RWPE1 (cell line): ENCODE measurements at regions not wholly inside any gene's neighbourhood (a gene's known extent, or its start where the extent isn't known, plus 50 kb on each side); places are given as distances from the start of the nearest gene placed in this dataset.

ENCODE experiments used
- CTCF ChIA-PET: fragments of 350-600 bp; sonication (Branson Sonifier 250); formaldehyde crosslinking; extraction: SDS; loops from one replicate; lab custom pipeline; 2021; lab: Yijun Ruan, JAX
- POLR2A ChIA-PET: fragments of 400-600 bp; formaldehyde crosslinking; extraction: SDS; loops from one replicate; lab custom pipeline; 2020; ENCODE audit warnings: antibody characterized with exemption; ENCODE audit not compliant: low non-redundant PET; lab: Yijun Ruan, JAX
- DNase-seq: peaks from one replicate; pipeline ENCODE4 v3.0.0; 2012; ENCODE audit warnings: low spot score
- H3K27ac ChIP-seq: fragments of 450-650 bp; 2 replicates; pipeline ENCODE4 v1.5.1; 2017
- TF ChIP-seq, protein P1 (sequence below): fragments of 450-650 bp; conservative IDR thresholded peaks from 2 replicates; pipeline ENCODE4 v1.5.1; 2017; ENCODE audit warnings: low read depth, mild to moderate bottlenecking

DNA sequence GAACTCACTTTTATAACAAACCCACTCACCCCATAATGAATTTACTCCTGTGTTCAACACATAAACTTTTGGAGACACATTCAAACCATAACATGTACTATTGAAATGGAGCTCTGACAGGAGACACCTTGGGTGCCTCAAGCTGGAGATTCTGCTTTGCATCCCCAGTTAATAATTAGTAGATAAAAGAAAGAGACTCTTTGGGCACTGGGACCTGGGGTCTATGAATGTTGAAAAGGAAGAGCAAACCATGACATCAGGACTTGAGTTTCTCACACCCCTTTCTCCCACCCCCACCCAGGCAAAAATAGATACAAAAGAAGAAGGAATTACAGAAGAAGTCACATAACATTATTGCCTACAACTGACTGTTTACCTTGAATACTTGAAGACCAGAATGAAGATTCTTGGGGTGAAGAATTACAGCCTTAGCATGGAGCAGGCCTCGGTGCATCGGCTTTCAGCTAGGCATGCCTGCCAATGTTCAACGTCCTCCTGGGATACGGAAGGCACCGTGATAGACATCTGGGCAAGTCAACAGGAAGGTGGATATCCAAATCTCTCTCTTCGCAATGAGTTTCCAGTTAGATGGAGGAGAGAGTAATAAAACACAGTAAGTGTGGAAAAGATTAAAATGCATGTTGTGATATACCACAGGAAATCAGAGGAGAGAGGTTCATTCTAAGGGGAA is 316.0 kb downstream of the TRIML1 start:
- DNase-seq: no peak
- TF ChIP-seq, protein P1, sequence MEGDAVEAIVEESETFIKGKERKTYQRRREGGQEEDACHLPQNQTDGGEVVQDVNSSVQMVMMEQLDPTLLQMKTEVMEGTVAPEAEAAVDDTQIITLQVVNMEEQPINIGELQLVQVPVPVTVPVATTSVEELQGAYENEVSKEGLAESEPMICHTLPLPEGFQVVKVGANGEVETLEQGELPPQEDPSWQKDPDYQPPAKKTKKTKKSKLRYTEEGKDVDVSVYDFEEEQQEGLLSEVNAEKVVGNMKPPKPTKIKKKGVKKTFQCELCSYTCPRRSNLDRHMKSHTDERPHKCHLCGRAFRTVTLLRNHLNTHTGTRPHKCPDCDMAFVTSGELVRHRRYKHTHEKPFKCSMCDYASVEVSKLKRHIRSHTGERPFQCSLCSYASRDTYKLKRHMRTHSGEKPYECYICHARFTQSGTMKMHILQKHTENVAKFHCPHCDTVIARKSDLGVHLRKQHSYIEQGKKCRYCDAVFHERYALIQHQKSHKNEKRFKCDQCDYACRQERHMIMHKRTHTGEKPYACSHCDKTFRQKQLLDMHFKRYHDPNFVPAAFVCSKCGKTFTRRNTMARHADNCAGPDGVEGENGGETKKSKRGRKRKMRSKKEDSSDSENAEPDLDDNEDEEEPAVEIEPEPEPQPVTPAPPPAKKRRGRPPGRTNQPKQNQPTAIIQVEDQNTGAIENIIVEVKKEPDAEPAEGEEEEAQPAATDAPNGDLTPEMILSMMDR: no peak
- ChIA-PET CTCF (interaction anchor here (0.7 kb wide), 2 partner anchors 9 to 20 kb away, joined by 3 to 4 read pairs; no protein-coding TSS in a partner anchor), POLR2A (no interaction called here)
- H3K27ac ChIP-seq: no peak overlapping the region

GRCh38 chr4:188459381-188459780 is 320.1 kb downstream of the TRIML1 start:
- ChIA-PET POLR2A (no interaction called here), CTCF (no interaction called here)
- no peak overlapping the region for H3K27ac ChIP-seq
- TF ChIP-seq, protein P1: no peak
- no peak for DNase-seq

DNA sequence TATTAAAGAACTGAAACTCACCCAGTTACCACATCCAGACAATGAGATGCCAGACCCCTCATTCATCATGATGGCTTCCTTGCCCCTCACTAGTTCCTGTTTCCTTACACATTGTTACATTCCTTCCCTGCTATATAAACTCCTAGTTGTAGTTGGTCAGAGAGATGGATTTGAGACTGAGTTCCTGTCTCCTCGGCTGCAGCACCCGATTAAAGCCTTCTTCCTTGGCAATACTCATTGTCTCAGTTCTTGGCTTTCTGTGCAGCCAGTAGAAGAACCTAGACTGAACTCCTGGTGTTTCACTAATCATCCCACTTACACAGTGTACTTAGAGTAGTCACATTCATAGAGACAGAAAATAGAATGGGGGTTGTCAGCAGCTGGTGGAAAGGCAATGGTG is 324.7 kb downstream of the TRIML1 start:
- TF ChIP-seq, protein P1: no peak
- H3K27ac ChIP-seq: no peak overlapping the region
- ChIA-PET CTCF (interaction anchor here (0.6 kb wide), 1 partner anchor 8 kb away, joined by 4 read pairs; no protein-coding TSS in a partner anchor), POLR2A (no interaction called here)
- DNase-seq: no peak

DNA sequence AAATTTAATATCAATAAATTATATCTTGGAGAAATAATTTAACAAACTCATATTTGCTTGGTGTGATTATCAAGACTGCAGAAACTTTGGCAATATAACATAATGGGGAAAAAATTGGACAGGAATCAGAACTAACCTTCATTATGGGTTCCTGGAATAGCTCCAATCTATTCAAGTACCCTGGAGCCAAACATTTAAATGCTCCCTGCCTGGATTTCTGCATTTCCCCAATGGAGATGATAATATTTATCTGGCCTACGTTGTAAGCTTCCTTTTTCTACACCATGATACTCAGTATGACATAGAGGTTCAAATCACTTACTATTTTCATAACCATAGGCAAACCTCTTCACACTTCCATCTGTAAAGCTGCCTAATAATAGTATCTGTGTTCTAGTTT is 326.8 kb downstream of the TRIML1 start:
- TF ChIP-seq, protein P1: no peak
- no peak overlapping the region for H3K27ac ChIP-seq
- ChIA-PET CTCF (interaction anchor here (0.6 to 0.7 kb wide), 2 partner anchors 866 to 1070 kb away, joined by 3 read pairs; no protein-coding TSS in a partner anchor), POLR2A (no interaction called here)
- no peak for DNase-seq

GRCh38 chr4:188484256-188484655 is 345.0 kb downstream of the TRIML1 start:
- POLR2A ChIA-PET: no interaction called here
- CTCF ChIA-PET: no interaction called here

GRCh38 chr4:188485906-188486305 is 346.7 kb downstream of the TRIML1 start:
- no peak for DNase-seq
- H3K27ac ChIP-seq: no peak overlapping the region
- ChIA-PET CTCF (no interaction called here), POLR2A (no interaction called here)
- TF ChIP-seq, protein P1: no peak

More at GRCh38 chr4:188484256-188484655, 345.0 kb downstream of the TRIML1 start:
- H3K27ac ChIP-seq: no peak overlapping the region
- DNase-seq: no peak
- TF ChIP-seq, protein P1: no peak
